Pancreas (tissue), 10 donors: ENCODE measurements at regions not wholly inside any gene's neighbourhood (a gene's known extent, or its start where the extent isn't known, plus 50 kb on each side); places are given as distances from the start of the nearest gene placed in this dataset.
"Not testable (repeated sequence)": the region's sequence is repeated elsewhere in the genome, so short reads cannot be mapped to it uniquely, and the experiment has no call there.

Source experiments
- ATAC-seq, 4 donors: fragments of 200-7000 bp; cut with Tn5 transposase; one replicate each; pipeline versions ENCODE4 v1.8.0 to v1.9.1; 2020; ENCODE audit warnings: mild to moderate bottlenecking in 4 of 4, moderate library complexity in 4 of 4
- DNase-seq, 6 donors: peaks; one replicate each; pipeline ENCODE4 v3.0.0-alpha.2; 2020
- FAIRE-seq: peaks from 2 replicates; lab custom pipeline; 2012; peaks lifted over from hg19 to GRCh38; lab: Jason Lieb, UNC
- H3K27ac ChIP-seq, 4 donors: fragments of 200-600 bp; sonication (generic); 1 replicate in 3 of 4; 2 replicates in 1 of 4; pipeline versions ENCODE4 v1.5.0 to v1.8.0; 2020
- H3K27me3 ChIP-seq, 4 donors: fragments of 200-600 bp; one replicate each; pipeline ENCODE4 v1.8.0; 2021
- H3K36me3 ChIP-seq, 3 donors: fragments of 200-600 bp; sonication (generic) in 1 of 3; one replicate each; pipeline versions ENCODE4 v1.5.0 to v1.8.0; 2020 to 2021
- H3K4me1 ChIP-seq, 3 donors: fragments of 200-600 bp; one replicate each; pipeline ENCODE4 v1.8.0; 2021
- H3K4me3 ChIP-seq, 4 donors: fragments of 200-600 bp; sonication (generic) in 2 of 4; one replicate each; pipeline versions ENCODE4 v1.5.0 to v1.8.0; 2020 to 2021
- H3K9me3 ChIP-seq, 4 donors: fragments of 200-600 bp; one replicate each; pipeline ENCODE4 v1.8.0; 2021
- WGBS, 2 donors: extraction: QIAGEN DNeasy Blood & Tissue Kit; methylation state at CpG; one replicate each; pipeline ENCODE4 v1.1.7; 2013; 5-methylcytosine and 5-hydroxymethylcytosine counted together
- intact Hi-C, 3 donors: fragments of 100-400 bp; cut with DNase I; formaldehyde crosslinking; loops; one replicate each; pipeline versions ENCODE4 v1.11.1 to v1.14.2; 2022
- TF ChIP-seq, protein P1 (sequence below), 4 donors: fragments of 200-600 bp; sonication (generic) in 3 of 4; IDR thresholded peaks; one replicate each; pipeline versions ENCODE4 v1.5.0 to v1.8.0; 2021; ENCODE audit warnings: antibody characterized with exemption in 4 of 4
- donor health status: healthy with polysubstance abuse.
- donor health status: DM: no; HTN: no; CAD: no; lungs with moderate emphysema.
- donor health status: DM: no; HTN: no; CAD: no.
- donor health status: control.
- donor health status: control.
- donor health status: Bipolar disorder and iron deficiency.
- donor health status: DM: yes; HTN: yes; CAD: no.
- donor health status: DM: no; HTN: no; CAD: no.
- donor health status: DM: no; HTN: no; CAD: no.
- donor health status: DM: yes; HTN: yes; CAD: no.

DNA sequence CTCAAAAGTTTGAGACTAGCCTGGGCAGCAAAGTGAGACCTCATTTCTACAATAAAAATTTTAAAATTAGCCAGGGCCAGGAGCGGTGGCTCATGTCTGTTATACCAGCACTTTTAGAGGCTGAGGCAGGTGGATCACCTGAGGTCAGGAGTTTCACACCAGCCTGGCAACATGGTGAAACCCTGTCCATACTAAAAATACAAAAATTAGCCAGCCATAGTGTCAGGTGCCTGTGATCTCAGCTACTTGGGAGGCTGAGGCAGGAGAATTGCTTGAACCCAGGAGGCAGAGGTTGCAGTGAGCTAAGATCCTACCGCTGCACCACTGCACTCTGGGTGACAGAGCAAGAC is 85.1 kb upstream of the MAP4 start:
- H3K4me1 ChIP-seq, H3K27ac ChIP-seq, H3K4me3 ChIP-seq, DNase-seq, FAIRE-seq, ATAC-seq, H3K27me3 ChIP-seq, H3K36me3 ChIP-seq, intact Hi-C loops, H3K9me3 ChIP-seq: not testable (repeated sequence)
- 96 to 100% methylated on average over 2 of the region's 2 CpGs for WGBS, 2 donors

DNA sequence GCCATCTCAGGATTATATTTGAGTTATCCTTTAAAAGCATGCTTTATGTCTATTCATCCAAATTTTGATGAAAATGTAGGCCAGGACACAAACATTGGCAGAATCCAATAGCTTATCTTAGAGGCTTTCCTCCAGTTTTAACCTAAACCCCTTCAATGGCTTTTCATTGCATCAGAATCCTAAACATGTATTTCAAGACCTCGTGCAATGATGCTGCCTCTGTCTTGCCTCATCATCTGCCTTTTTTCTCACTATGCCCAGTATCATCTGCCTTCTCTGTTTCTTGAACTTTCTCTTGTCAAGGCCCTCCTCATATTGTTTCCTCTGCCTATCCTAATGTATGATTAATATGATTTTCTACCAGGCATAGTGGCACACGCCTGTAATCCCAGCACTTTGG is 76.1 kb upstream of the MAP4 start:
- Histone ChIP-seq H3K4me1 (peaks cover 0 to 9% (median under 1%) of the 10 kb centered on the region in 3 donors), H3K36me3 (no peaks in the 10 kb centered on the region), H3K27ac (no peak overlapping the region), H3K9me3 (no peaks in the 10 kb centered on the region), H3K4me3 (no peak overlapping the region), H3K27me3 (no peaks in the 10 kb centered on the region)
- FAIRE-seq, result no peak
- TF ChIP-seq, protein P1, sequence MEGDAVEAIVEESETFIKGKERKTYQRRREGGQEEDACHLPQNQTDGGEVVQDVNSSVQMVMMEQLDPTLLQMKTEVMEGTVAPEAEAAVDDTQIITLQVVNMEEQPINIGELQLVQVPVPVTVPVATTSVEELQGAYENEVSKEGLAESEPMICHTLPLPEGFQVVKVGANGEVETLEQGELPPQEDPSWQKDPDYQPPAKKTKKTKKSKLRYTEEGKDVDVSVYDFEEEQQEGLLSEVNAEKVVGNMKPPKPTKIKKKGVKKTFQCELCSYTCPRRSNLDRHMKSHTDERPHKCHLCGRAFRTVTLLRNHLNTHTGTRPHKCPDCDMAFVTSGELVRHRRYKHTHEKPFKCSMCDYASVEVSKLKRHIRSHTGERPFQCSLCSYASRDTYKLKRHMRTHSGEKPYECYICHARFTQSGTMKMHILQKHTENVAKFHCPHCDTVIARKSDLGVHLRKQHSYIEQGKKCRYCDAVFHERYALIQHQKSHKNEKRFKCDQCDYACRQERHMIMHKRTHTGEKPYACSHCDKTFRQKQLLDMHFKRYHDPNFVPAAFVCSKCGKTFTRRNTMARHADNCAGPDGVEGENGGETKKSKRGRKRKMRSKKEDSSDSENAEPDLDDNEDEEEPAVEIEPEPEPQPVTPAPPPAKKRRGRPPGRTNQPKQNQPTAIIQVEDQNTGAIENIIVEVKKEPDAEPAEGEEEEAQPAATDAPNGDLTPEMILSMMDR (IDR thresholded peaks at IDR 0.05), result no peak
- intact Hi-C loops, result no loop called here
- no peak for DNase-seq
- 43 to 45% methylated on average over 2 of the region's 2 CpGs for WGBS, 2 donors
- ATAC-seq, result no peak

DNA sequence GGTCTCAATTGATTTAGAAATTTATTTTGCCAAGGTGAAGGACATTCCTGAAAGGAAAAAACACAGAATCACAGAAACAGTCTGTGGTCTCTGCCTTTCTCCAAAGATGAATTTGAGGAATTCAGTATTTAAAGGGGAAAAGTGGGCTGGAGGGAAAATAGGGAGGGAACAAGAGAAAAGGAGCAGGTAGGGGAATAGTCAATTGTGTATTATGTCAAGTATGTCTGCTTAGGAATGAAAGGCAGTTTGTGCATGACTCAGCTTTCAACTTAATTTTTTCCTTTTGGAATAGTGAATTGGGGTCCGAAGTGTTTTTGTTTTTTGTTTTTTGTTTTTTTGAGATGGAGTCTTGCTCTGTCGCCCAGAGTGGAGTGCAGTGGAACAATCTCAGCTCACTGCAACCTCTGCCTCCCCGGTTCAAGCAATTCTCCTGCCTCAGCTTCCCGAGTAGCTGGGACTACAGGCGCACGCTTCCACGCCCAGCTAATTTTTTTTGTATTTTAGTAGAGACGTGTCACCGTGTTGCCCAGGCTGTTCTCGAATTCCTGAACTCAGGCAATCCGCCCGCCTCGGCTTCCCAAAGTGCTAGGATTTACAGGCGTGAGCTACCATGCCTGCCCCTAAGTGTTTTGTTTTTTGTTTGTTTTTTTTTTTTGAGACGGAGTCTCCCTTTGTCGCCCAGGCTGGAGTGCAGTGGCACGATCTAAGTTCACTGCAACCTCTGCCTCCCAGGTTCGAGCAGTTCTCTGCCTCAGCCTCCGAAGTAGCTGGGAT is 74.1 kb upstream of the MAP4 start:
- Histone ChIP-seq H3K27ac (no peak overlapping the region), H3K27me3 (no peaks in the 10 kb centered on the region), H3K36me3 (no peaks in the 10 kb centered on the region), H3K9me3 (no peaks in the 10 kb centered on the region), H3K4me1 (peaks cover 9 to 20% (median 9%) of the 10 kb centered on the region in 3 donors), H3K4me3 (no peak overlapping the region)
- intact Hi-C loops, result no loop called here
- ATAC-seq (no peak), DNase-seq (no peak), FAIRE-seq (no peak)
- TF ChIP-seq, protein P1 (IDR thresholded peaks at IDR 0.05), result no peak
- WGBS, 2 donors, result 93% methylated on average over 19 of the region's 19 CpGs

DNA sequence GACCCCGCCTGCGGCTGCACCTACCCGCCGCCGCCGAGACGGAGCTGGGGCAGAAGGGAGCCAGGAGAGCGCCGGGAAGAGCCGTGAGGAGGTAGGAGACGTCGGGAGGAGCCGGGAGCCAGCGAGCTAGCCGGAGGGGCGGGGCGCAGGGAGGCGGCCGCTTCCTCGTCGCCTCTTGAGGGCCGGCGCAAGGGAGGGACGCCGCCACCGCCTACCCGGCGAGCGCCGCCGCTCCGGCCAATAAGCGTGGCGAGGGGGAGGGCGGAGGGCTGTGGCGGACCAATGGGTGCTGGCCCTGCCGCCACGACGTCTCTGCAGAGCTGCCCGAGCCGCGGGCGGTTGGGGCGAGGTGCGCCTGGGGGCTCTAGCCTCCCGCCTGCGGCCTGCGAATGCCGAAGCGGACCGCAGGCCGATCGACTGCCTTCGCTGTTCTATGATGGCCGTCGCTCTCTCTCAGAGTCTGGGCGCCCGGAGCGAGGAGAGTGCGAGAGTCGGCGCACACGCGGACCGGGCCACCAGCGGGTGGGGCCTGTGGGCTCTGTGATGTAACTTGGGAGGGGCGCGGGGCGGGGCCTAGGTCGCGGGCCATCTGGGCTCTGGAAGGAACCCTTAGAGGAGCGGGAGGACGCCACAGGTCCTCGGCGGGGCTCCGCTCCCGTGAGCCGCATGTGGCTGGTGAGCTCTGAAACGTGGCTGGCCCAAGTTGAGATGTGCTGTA is 72.7 kb upstream of the MAP4 start:
- intact Hi-C loops, result no loop called here

DNA sequence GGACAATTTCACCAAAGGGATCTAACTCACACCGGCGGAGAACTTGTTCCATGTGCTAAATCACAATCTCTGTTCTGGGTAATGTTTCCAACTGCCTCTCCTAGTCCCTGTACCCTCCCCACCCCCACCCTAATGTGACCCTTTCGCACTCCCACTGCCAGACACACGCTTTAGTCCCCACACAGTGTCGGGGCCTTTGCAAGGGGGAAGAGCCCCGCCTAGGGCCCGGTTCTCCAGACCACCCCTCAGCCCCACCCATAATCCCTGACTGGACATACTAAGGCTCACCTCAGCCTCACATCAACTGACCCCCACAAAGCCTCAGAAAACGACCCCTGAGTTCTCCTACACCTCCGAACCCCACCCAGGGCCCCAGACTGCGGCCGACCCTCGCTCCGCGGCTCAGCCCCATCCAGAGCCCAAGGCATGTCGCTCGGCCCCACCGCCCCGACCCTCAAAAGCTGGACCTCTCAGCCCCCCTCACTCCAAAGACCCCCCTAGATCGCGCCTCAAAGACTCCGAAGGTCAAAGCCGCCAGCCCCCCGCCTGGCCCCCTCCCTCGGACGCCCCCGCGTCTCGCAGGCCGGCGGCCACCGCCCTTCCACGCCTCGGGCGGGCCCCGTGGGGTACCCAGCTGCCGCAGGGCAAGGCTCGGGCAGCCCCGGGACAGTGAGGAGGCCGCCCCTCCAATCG is 72.0 kb upstream of the MAP4 start:
- FAIRE-seq, result no peak
- Histone ChIP-seq H3K27me3 (no peaks in the 10 kb centered on the region), H3K27ac (peak overlapping the region; percentile 83 to 98 (median 94)), H3K4me3 (peak overlapping the region; percentile 76 to 93 (median 87)), H3K4me1 (peaks cover 9 to 20% (median 16%) of the 10 kb centered on the region in 3 donors), H3K9me3 (no peaks in the 10 kb centered on the region), H3K36me3 (no peaks in the 10 kb centered on the region)
- peak in 1 of 6 donors; percentile 50 for DNase-seq
- peak; percentile 3 to 9 (median 6) for ATAC-seq
- 1% methylated on average over 28 to 40 of the region's 40 CpGs for WGBS, 2 donors
- TF ChIP-seq, protein P1 (IDR thresholded peaks at IDR 0.05), result no peak
- intact Hi-C loops, result no loop called here

More for the DNA sequence above, 72.7 kb upstream of the MAP4 start:
- FAIRE-seq, result no peak
- Histone ChIP-seq H3K27ac (peak overlapping the region; percentile 83 to 98 (median 94)), H3K27me3 (no peaks in the 10 kb centered on the region), H3K36me3 (no peaks in the 10 kb centered on the region), H3K4me1 (peaks cover 9 to 20% (median 16%) of the 10 kb centered on the region in 3 donors), H3K9me3 (no peaks in the 10 kb centered on the region), H3K4me3 (peak overlapping the region; percentile 76 to 93 (median 87))
- DNase-seq, result peak; percentile 96 to 99 (median 97)
- TF ChIP-seq, protein P1 (IDR thresholded peaks at IDR 0.05), result no peak
- 1% methylated on average over 58 to 79 of the region's 79 CpGs for whole genome bisulfite sequencing, 2 donors
- ATAC-seq, result peak; percentile 92 to 97 (median 94)
